GM12891 (cell line): ENCODE measurements at regions not wholly inside any gene's neighbourhood (a gene's known extent, or its start where the extent isn't known, plus 50 kb on each side); places are given as distances from the start of the nearest gene placed in this dataset.

Source experiments
- POLR2A ChIP-seq: IDR thresholded peaks from 2 replicates; pipeline ENCODE4 v1.6.1; 2011; ENCODE audit warnings: low read depth, low read length, control low read depth
- POLR2AphosphoS5 ChIP-seq: IDR thresholded peaks from 2 replicates; pipeline ENCODE4 v1.6.1; 2011; ENCODE audit warnings: low read depth, low read length, control low read depth
- TAF1 ChIP-seq: IDR thresholded peaks from 2 replicates; pipeline ENCODE4 v1.6.1; 2011; ENCODE audit warnings: low read depth, low read length, control low read depth

DNA sequence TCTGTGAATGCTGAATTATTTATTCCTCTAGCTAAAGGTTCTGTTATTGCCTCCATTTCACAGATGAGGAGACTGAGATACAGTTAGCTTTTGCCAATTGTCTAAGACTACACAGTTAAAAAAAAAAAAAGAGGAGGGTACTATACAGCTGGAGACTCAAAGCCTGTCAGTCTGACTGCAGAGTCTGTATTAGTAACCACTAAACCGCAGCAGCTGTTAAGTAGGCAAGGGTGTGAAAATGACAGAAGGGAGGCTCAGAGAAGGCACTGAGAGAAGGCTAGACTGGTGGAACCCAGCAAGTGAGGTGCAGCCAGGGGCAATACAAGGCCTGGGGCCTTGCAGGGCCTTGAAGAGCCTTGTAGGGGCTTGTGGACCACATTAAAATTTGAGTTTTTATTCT lies 181.2 kb downstream of the CSNK2A3 start:
- no peak for TF ChIP-seq POLR2AphosphoS5
- no peak for TF ChIP-seq POLR2A
- TF ChIP-seq TAF1, result no peak
